GM13976 (cell line): ENCODE measurements at regions not wholly inside any gene's neighbourhood (a gene's known extent, or its start where the extent isn't known, plus 50 kb on each side); places are given as distances from the start of the nearest gene placed in this dataset.

ENCODE experiments used
- DNase-seq: peaks from one replicate; pipeline ENCODE4 v3.0.0; 2012; ENCODE audit warnings: low spot score
- in situ Hi-C: fragments of 300-500 bp; cut with MboI; formaldehyde crosslinking; loops from one replicate; pipeline ENCODE4 v1.12.0; 2022; ENCODE audit warnings: low sequenced_read_pairs, mixed read lengths, inconsistent platforms; ENCODE audit not compliant: unreplicated experiment
- TF ChIP-seq, protein P1 (sequence below): IDR thresholded peaks from 2 replicates; pipeline ENCODE4 v1.5.1; 2012; ENCODE audit warnings: borderline replicate concordance, mild to moderate bottlenecking; ENCODE audit not compliant: insufficient read depth; ENCODE audit errors: extremely low read depth, missing control alignments, control extremely low read depth

DNA sequence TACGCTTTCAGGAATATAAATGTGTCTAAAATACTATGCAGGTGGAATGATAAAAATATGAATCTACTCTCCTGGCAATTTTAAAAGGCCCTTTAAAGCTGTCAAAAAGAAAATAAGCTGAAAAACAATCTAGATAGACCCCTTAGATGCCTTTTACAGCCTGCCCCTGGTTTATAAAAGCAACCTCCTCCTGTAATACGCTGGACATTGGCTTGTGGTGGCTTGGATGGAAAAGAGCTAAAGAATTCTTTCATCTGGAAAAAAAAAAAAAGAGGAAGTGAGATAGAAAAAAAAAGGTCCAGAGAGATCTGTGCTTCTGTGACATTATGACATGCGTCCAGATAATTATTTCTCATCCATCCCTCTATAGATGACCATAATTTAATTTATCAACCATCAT lies 115.9 kb upstream of the NRSN1 start:
- TF ChIP-seq, protein P1, sequence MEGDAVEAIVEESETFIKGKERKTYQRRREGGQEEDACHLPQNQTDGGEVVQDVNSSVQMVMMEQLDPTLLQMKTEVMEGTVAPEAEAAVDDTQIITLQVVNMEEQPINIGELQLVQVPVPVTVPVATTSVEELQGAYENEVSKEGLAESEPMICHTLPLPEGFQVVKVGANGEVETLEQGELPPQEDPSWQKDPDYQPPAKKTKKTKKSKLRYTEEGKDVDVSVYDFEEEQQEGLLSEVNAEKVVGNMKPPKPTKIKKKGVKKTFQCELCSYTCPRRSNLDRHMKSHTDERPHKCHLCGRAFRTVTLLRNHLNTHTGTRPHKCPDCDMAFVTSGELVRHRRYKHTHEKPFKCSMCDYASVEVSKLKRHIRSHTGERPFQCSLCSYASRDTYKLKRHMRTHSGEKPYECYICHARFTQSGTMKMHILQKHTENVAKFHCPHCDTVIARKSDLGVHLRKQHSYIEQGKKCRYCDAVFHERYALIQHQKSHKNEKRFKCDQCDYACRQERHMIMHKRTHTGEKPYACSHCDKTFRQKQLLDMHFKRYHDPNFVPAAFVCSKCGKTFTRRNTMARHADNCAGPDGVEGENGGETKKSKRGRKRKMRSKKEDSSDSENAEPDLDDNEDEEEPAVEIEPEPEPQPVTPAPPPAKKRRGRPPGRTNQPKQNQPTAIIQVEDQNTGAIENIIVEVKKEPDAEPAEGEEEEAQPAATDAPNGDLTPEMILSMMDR, result no peak
- in situ Hi-C loops, result no loop called here

DNA sequence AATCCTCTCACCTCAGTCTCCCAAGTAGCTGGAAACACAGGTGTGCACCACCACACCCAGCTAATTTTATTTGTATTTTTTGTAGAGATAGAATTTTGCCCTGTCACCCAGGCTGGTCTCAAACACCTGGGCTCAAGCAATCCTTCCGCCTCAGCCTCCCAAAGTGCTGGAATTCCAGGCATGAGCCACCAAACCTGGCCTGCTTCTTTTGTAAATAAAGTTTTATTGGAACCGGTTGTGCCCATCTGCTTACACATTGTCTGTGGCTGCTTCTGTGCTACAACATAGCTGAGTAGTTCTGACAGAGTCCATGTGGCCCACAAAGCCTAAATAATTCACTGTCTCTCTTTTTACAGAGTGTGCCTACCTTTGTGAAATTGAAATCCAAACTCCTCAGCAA lies 109.7 kb upstream of the NRSN1 start:
- in situ Hi-C loops, result no loop called here
- TF ChIP-seq, protein P1, result no peak
- no peak for DNase-seq

More for the DNA sequence above, 115.9 kb upstream of the NRSN1 start:
- no peak for DNase-seq

DNA sequence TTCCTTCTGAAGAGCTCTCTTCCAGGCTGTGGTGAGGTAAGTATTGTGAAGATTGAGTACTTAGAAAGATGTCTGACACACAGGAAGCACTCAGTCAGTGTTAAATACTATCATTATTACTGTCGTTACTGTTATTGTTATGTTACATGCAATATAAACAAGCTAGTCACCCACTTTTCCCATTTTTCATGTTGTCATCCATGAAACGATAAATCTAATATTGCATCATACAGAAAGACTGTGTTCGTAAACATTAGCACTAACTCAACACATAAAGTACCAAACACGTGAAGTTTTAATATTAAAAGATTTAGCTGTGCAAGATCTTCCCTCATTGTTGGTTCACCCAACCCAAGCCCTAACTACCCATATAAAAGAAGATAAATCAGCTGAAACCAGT lies 109.2 kb upstream of the NRSN1 start:
- in situ Hi-C loops, result no loop called here
- TF ChIP-seq, protein P1, result no peak
- no peak for DNase-seq

DNA sequence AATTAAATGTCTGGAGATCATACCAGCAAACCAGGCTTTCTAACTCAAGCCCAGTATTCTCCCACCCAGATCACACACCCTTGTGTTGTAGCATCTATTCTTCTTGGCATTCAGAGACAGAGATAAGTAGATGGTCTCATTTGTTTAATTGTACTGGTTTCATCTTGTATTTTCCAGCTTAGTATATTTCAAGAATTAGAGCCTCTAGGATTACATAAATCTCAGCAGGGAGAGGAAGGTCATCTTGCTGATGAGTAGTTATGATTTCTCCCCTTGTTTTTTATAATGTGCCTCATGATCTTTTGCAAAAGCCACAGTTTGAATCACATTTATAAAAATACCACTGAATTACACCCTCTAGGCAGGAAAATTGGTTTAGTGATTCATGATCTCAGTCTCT lies 106.6 kb upstream of the NRSN1 start:
- in situ Hi-C loops, result no loop called here
- no peak for DNase-seq

DNA sequence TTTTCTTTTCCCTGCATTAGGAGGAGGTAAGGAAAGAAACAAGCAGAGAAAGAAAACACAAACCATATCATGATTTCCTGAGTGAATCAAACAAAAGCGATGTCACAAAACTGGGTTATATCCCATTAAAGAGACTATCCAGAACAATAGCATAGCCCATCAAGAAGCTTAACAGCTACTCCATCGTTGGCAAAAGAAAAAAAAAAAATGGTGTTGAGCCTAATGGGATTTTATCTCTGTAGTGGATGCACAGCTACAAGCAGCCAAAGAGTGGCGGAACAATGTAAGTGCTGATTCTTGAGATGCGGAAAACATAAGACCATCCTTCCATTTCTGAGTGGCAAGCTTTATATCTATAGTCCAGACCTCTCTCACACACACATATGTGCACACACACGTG lies 106.2 kb upstream of the NRSN1 start:
- DNase-seq, result no peak
- in situ Hi-C loops, result no loop called here
- TF ChIP-seq, protein P1, result no peak

More for the DNA sequence above, 106.6 kb upstream of the NRSN1 start:
- TF ChIP-seq, protein P1, result no peak

DNA sequence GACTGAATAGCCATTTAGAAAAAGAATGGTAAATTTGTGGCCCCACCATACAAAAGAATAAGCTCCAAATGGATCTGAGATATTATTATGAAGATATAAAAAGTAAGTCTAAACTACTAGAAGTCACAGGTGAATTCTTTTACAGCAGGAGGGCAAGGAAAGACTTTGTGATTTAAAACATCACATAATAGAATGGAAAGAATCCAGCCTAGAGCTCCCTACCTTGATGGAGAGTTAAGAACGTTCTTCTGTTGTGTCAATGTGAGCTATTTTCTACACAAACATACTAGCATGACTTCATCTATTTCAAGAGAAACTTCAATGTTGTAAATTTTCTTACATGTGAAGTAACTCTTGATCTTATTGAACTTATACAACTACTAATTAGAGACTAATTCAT lies 100.0 kb upstream of the NRSN1 start:
- in situ Hi-C loops, result no loop called here
- DNase-seq, result no peak
- TF ChIP-seq, protein P1, result no peak

DNA sequence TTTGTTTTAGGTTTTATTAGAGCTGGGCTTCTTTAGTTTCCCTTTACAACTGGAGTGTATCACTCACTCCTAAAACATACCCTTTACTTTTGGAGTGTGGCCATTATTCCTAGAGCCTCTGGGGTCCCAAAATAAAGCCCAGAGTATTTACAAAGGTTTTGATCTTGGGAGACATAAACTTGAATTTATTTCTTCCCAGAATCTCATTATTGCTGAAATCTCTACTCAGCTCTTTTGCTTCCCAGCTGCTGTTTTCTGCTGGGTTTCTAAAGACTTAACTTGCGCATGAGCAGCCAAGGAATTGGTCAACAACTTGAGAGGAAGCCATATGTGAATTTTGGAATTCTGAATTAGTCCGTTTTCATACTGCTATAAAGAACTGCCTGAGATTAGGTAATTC lies 94.5 kb upstream of the NRSN1 start:
- TF ChIP-seq, protein P1, result no peak
- in situ Hi-C loops, result no loop called here
- DNase-seq, result no peak
